ENCODE measurements at regions not wholly inside any gene's neighbourhood (a gene's known extent, or its start where the extent isn't known, plus 50 kb on each side); places are given as distances from the start of the nearest gene placed in this dataset.
"Not testable (repeated sequence)": the region's sequence is repeated elsewhere in the genome, so short reads cannot be mapped to it uniquely, and the experiment has no call there.

GRCh38 chr5:155562158-155562557, 548.6 kb downstream of the KIF4B start:
- H3K27me3 Mint-ChIP-seq (ENCODE audit: insufficient read depth): no peaks in the 10 kb centered on the region
- no peaks in the 10 kb centered on the region for H3K36me3 Mint-ChIP-seq (ENCODE audit: low read depth)
- H3K4me1 Mint-ChIP-seq: no peaks in the 10 kb centered on the region
- no peak overlapping the region for H3K27ac Mint-ChIP-seq
- Histone ChIP-seq H3K36me3 (ENCODE audit: control insufficient read depth, insufficient read depth, low read length) (no peaks in the 10 kb centered on the region), H3K9ac (ENCODE audit: extremely low read depth, low read length, poor library complexity, severe bottlenecking) (no peak overlapping the region), H3K4me3 (ENCODE audit: low read length) (no peak overlapping the region), H3K9me3 (ENCODE audit: control insufficient read depth, low read length) (no peaks in the 10 kb centered on the region), H3K4me1 (ENCODE audit: control insufficient read depth, insufficient read depth, low read length) (no peaks in the 10 kb centered on the region), H3K27ac (ENCODE audit: low read depth, low read length) (no peak overlapping the region), H3K27me3 (ENCODE audit: control insufficient read depth, insufficient read depth, low read length, poor library complexity, severe bottlenecking) (no peaks in the 10 kb centered on the region)
- H3K9me3 Mint-ChIP-seq: peaks cover 4% of the 10 kb centered on the region
- WGBS, 2 experiments (ENCODE audit: insufficient coverage in 1 of 2, insufficient read length in 1 of 2): 93% methylated on average over 3 of the region's 3 CpGs; no CpG with 5 or more reads in 1 of the 2 experiments
- no peak overlapping the region for H3K4me3 Mint-ChIP-seq
- DNase-seq: no peak
- TF ChIP-seq CTCF (conservative IDR thresholded peaks at IDR 0.05): no peak

- H3K4me1 Mint-ChIP-seq: no peaks in the 10 kb centered on the region
- peaks cover 13% of the 10 kb centered on the region for H3K9me3 Mint-ChIP-seq
- no peak overlapping the region for H3K4me3 Mint-ChIP-seq
- H3K9ac ChIP-seq (ENCODE audit: extremely low read depth, low read length, poor library complexity, severe bottlenecking): no peak overlapping the region
- 85 to 88% methylated on average over 12 of the region's 12 CpGs for WGBS, 2 experiments (ENCODE audit: insufficient coverage in 1 of 2, insufficient read length in 1 of 2)
- H3K27me3 ChIP-seq (ENCODE audit: control insufficient read depth, insufficient read depth, low read length, poor library complexity, severe bottlenecking): no peaks in the 10 kb centered on the region
- H3K27me3 Mint-ChIP-seq (ENCODE audit: insufficient read depth): no peaks in the 10 kb centered on the region
- no peaks in the 10 kb centered on the region for H3K4me1 ChIP-seq (ENCODE audit: control insufficient read depth, insufficient read depth, low read length)
- H3K27ac ChIP-seq (ENCODE audit: low read depth, low read length): no peak overlapping the region
- H3K4me3 ChIP-seq (ENCODE audit: low read length): no peak overlapping the region
- no peaks in the 10 kb centered on the region for H3K36me3 Mint-ChIP-seq (ENCODE audit: low read depth)
- TF ChIP-seq CTCF (conservative IDR thresholded peaks at IDR 0.05): no peak
- H3K27ac Mint-ChIP-seq: no peak overlapping the region
- peaks cover 8% of the 10 kb centered on the region for H3K9me3 ChIP-seq (ENCODE audit: control insufficient read depth, low read length)
- H3K36me3 ChIP-seq (ENCODE audit: control insufficient read depth, insufficient read depth, low read length): no peaks in the 10 kb centered on the region
- DNase-seq: no peak
Measured at GRCh38 chr5:155564541-155564940, 551.0 kb downstream of the KIF4B start.

- H3K4me3 ChIP-seq (ENCODE audit: low read length): no peak overlapping the region
- H3K9me3 Mint-ChIP-seq: no peaks in the 10 kb centered on the region
- WGBS, 2 experiments (ENCODE audit: insufficient coverage in 1 of 2, insufficient read length in 1 of 2): 0 to 60% methylated on average over 1 to 3 of the region's 3 CpGs
- H3K4me3 Mint-ChIP-seq: no peak overlapping the region
- no peaks in the 10 kb centered on the region for H3K4me1 ChIP-seq (ENCODE audit: control insufficient read depth, insufficient read depth, low read length)
- H3K27me3 ChIP-seq (ENCODE audit: control insufficient read depth, insufficient read depth, low read length, poor library complexity, severe bottlenecking): no peaks in the 10 kb centered on the region
- no peak overlapping the region for H3K27ac Mint-ChIP-seq
- H3K36me3 Mint-ChIP-seq (ENCODE audit: low read depth): no peaks in the 10 kb centered on the region
- no peaks in the 10 kb centered on the region for H3K36me3 ChIP-seq (ENCODE audit: control insufficient read depth, insufficient read depth, low read length)
- no peak overlapping the region for H3K9ac ChIP-seq (ENCODE audit: extremely low read depth, low read length, poor library complexity, severe bottlenecking)
- no peak for TF ChIP-seq CTCF (conservative IDR thresholded peaks at IDR 0.05)
- peaks cover 5% of the 10 kb centered on the region for H3K4me1 Mint-ChIP-seq
- DNase-seq: no peak
- no peaks in the 10 kb centered on the region for H3K27me3 Mint-ChIP-seq (ENCODE audit: insufficient read depth)
- no peaks in the 10 kb centered on the region for H3K9me3 ChIP-seq (ENCODE audit: control insufficient read depth, low read length)
- H3K27ac ChIP-seq (ENCODE audit: low read depth, low read length): no peak overlapping the region
Measured at GRCh38 chr5:155575861-155576260, 562.3 kb downstream of the KIF4B start.

- not testable (repeated sequence) for H3K36me3 ChIP-seq (ENCODE audit: control insufficient read depth, insufficient read depth, low read length); H3K27me3 ChIP-seq (ENCODE audit: control insufficient read depth, insufficient read depth, low read length, poor library complexity, severe bottlenecking); DNase-seq; H3K9me3 ChIP-seq (ENCODE audit: control insufficient read depth, low read length); H3K27ac ChIP-seq (ENCODE audit: low read depth, low read length); H3K4me3 ChIP-seq (ENCODE audit: low read length); H3K4me1 Mint-ChIP-seq; H3K4me1 ChIP-seq (ENCODE audit: control insufficient read depth, insufficient read depth, low read length); H3K9ac ChIP-seq (ENCODE audit: extremely low read depth, low read length, poor library complexity, severe bottlenecking); H3K36me3 Mint-ChIP-seq (ENCODE audit: low read depth); H3K27me3 Mint-ChIP-seq (ENCODE audit: insufficient read depth); H3K4me3 Mint-ChIP-seq; H3K27ac Mint-ChIP-seq
- 77 to 96% methylated on average over 4 to 21 of the region's 21 CpGs for WGBS, 2 experiments (ENCODE audit: insufficient coverage in 1 of 2, insufficient read length in 1 of 2)
- peaks cover 11% of the 10 kb centered on the region for H3K9me3 Mint-ChIP-seq
Measured at GRCh38 chr5:155586808-155587207, 573.3 kb downstream of the KIF4B start.
